ENCODE measurements at regions not wholly inside any gene's neighbourhood (a gene's known extent, or its start where the extent isn't known, plus 50 kb on each side); places are given as distances from the start of the nearest gene placed in this dataset.

DNA sequence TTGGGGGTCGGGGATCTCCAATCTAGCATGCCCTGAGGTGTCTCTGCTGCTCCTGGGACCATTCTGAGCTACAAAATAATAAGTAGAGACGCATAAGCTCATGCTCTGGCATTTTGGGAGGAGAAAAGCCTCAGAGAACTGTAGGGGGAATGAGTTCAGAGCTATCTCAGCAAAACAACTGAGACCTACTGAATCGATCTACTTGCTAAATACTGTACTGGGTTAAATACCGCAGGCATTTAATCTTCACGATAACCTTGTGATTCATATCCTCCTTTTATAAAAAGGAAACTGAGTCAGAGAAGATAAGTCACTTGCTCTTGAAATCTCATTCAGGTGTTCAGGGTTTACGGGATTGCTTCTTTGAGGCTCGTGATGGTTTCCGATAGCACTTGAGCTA, 468.1 kb downstream of the FGF9 start:
- H3K18ac ChIP-seq (ENCODE audit: insufficient read length, low read depth, low read length): no peak overlapping the region
- H3K23me2 ChIP-seq (ENCODE audit: insufficient read length, low read depth, low read length, poor library complexity, severe bottlenecking): no peaks in the 10 kb centered on the region
- WGBS (ENCODE audit: extremely low coverage, insufficient read length, low lambda C conversion rate): no CpG with 5 or more reads among the region's 8 CpGs
- no peak overlapping the region for H3K4me3 Mint-ChIP-seq
- H3K27ac ChIP-seq (ENCODE audit: insufficient read length, low read depth, low read length): no peak overlapping the region
- no peak overlapping the region for H3K9ac ChIP-seq (ENCODE audit: extremely low read depth, insufficient read length, low read length)
- no peaks in the 10 kb centered on the region for H3K79me2 ChIP-seq (ENCODE audit: insufficient read depth, low read length)
- no peak overlapping the region for H2BK20ac ChIP-seq (ENCODE audit: low read depth, low read length, poor library complexity, severe bottlenecking)
- H3K79me1 ChIP-seq (ENCODE audit: insufficient read depth, low read depth, low read length, poor library complexity, severe bottlenecking): peaks cover 4% of the 10 kb centered on the region
- H4K91ac ChIP-seq (ENCODE audit: insufficient read length, low read depth, low read length): no peak overlapping the region
- H3K9me3 Mint-ChIP-seq: no peaks in the 10 kb centered on the region
- TF ChIP-seq, protein P1, sequence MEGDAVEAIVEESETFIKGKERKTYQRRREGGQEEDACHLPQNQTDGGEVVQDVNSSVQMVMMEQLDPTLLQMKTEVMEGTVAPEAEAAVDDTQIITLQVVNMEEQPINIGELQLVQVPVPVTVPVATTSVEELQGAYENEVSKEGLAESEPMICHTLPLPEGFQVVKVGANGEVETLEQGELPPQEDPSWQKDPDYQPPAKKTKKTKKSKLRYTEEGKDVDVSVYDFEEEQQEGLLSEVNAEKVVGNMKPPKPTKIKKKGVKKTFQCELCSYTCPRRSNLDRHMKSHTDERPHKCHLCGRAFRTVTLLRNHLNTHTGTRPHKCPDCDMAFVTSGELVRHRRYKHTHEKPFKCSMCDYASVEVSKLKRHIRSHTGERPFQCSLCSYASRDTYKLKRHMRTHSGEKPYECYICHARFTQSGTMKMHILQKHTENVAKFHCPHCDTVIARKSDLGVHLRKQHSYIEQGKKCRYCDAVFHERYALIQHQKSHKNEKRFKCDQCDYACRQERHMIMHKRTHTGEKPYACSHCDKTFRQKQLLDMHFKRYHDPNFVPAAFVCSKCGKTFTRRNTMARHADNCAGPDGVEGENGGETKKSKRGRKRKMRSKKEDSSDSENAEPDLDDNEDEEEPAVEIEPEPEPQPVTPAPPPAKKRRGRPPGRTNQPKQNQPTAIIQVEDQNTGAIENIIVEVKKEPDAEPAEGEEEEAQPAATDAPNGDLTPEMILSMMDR (conservative IDR thresholded peaks at IDR 0.05): no peak
- H3K23ac ChIP-seq (ENCODE audit: insufficient read length, low read depth, low read length): no peak overlapping the region
- no peaks in the 10 kb centered on the region for H4K20me1 ChIP-seq (ENCODE audit: control insufficient read depth, insufficient read depth, insufficient read length)
- DNase-seq: no peak
- H3K27me3 Mint-ChIP-seq (ENCODE audit: low read depth): no peaks in the 10 kb centered on the region; the same call in 1 of the 2 replicates
- no peak overlapping the region for H2AFZ ChIP-seq (ENCODE audit: low read length)
- H3K9me3 ChIP-seq (ENCODE audit: control insufficient read depth, low read depth, low read length): no peaks in the 10 kb centered on the region
- no peak overlapping the region for H3K4me2 ChIP-seq (ENCODE audit: insufficient read depth, insufficient read length, low read length)
- no peaks in the 10 kb centered on the region for H3K36me3 Mint-ChIP-seq (ENCODE audit: insufficient read depth in 1 of 3, low read depth in 3 of 3)
- H2BK120ac ChIP-seq (ENCODE audit: low read depth, low read length, poor library complexity, severe bottlenecking): no peak overlapping the region
- no peaks in the 10 kb centered on the region for H3K27me3 ChIP-seq (ENCODE audit: insufficient read depth, low read length)
- no peak overlapping the region for H2BK12ac ChIP-seq (ENCODE audit: insufficient read length, low read depth, low read length)
- no peak overlapping the region for H4K8ac ChIP-seq (replicated peaks; ENCODE audit: insufficient read length, low read depth, low read length)
- peaks cover 3% of the 10 kb centered on the region in 2 experiments; a peak in 2 of 4 replicates for H3K4me1 Mint-ChIP-seq
- no peak overlapping the region for H2BK5ac ChIP-seq (ENCODE audit: insufficient read length, low read length)
- H2AK5ac ChIP-seq (ENCODE audit: insufficient read length, low read length): no peak overlapping the region
- no peaks in the 10 kb centered on the region; the same call in 1 of the 2 replicates for H3K4me1 ChIP-seq (ENCODE audit: insufficient read depth, low read length)
- no peak overlapping the region for H3K27ac Mint-ChIP-seq
- no peak overlapping the region for H3K14ac ChIP-seq (ENCODE audit: insufficient read depth, low read length)
- no peak overlapping the region for H3K56ac ChIP-seq (ENCODE audit: insufficient read length, low read depth, low read length)
- H4K5ac ChIP-seq (ENCODE audit: insufficient read length, low read depth, low read length): no peak overlapping the region
- H3T11ph ChIP-seq (ENCODE audit: low read length): no peak overlapping the region
- no peak overlapping the region for H3K4ac ChIP-seq (ENCODE audit: low read depth, low read length)
- H2BK15ac ChIP-seq (ENCODE audit: low read depth, low read length): no peak overlapping the region
